ENCODE measurements at regions not wholly inside any gene's neighbourhood (a gene's known extent, or its start where the extent isn't known, plus 50 kb on each side); places are given as distances from the start of the nearest gene placed in this dataset.
"Not testable (repeated sequence)": the region's sequence is repeated elsewhere in the genome, so short reads cannot be mapped to it uniquely, and the experiment has no call there.

DNA sequence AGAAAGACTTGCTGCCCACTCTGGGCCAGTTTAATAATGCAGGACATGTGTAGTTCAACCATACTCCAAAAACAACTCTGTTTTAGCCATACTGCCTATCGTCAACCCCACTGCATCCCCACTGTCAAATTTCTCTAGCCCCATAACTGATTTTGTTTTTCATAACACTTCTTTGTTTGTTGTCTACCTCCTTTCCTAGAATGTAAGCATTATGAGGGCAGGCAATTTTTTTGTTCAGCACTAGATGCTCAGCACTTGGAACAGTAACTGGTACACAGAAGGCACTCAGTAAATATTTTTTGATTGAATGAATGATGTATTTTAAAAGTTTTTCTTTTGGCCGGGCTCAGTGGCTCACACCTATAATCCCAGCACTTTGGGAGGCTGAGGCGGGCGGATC lies 183.8 kb upstream of the MKLN1 start:
- H3K27ac ChIP-seq (ENCODE audit: low read depth, low read length): no peak overlapping the region
- no peak overlapping the region for H3K9ac ChIP-seq (ENCODE audit: low read length)
- H3K36me3 ChIP-seq (ENCODE audit: control insufficient read depth, insufficient read depth, low read length): no peaks in the 10 kb centered on the region
- no peaks in the 10 kb centered on the region for H3K4me1 ChIP-seq (ENCODE audit: control insufficient read depth, insufficient read depth, low read length)
- no peak overlapping the region for H3K4me3 ChIP-seq (ENCODE audit: low read length)
- H3K27me3 ChIP-seq (ENCODE audit: control insufficient read depth, insufficient read depth, low read length): no peaks in the 10 kb centered on the region

DNA sequence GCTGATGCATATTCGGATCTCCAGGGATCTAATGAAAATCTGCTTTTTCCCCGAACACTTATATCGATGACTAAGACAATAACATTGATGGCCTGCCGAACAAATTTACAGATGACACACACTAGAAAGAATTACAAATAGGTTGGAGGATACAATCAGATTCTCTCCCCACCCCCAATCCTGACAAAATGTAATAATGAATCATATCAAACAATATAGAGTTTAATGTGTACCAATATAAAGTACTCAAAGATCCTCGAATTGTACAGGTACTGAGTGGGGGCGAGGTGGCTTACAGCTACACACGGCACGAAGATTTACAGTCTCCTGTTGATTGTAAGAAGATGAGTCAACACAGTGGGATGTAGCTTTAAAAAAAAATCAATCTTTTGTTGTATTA lies 182.7 kb upstream of the MKLN1 start:
- Histone ChIP-seq H3K27ac (ENCODE audit: low read depth, low read length) (no peak overlapping the region), H3K4me3 (ENCODE audit: low read length) (no peak overlapping the region), H3K9ac (ENCODE audit: low read length) (no peak overlapping the region)

DNA sequence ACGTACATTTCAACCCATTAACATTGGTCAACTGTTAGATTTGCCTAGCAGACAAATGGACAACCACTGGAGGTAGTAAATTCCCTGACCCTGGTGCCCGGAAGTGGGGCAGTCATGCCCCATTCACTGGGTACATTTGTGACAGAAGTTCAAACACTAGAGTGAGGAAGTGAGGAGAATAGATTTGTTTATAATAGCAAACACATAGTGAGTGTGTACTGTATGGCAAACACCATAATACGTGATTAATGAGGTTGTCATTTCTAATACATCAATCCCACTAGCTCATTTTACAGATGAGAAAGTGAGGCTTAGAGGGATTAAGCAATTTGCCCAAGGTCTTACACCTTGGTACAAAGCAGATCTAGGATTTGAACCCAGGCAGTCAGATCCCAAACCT lies 181.9 kb upstream of the MKLN1 start:
- Histone ChIP-seq H3K36me3 (ENCODE audit: control insufficient read depth, insufficient read depth, low read length) (no peaks in the 10 kb centered on the region), H3K9ac (ENCODE audit: low read length) (no peak overlapping the region), H3K27me3 (ENCODE audit: control insufficient read depth, insufficient read depth, low read length) (no peaks in the 10 kb centered on the region), H3K27ac (ENCODE audit: low read depth, low read length) (no peak overlapping the region), H3K4me3 (ENCODE audit: low read length) (no peak overlapping the region), H3K4me1 (ENCODE audit: control insufficient read depth, insufficient read depth, low read length) (no peaks in the 10 kb centered on the region)

More for the DNA sequence above, 182.7 kb upstream of the MKLN1 start:
- H3K36me3 ChIP-seq (ENCODE audit: control insufficient read depth, insufficient read depth, low read length): no peaks in the 10 kb centered on the region
- H3K27me3 ChIP-seq (ENCODE audit: control insufficient read depth, insufficient read depth, low read length): no peaks in the 10 kb centered on the region
- no peaks in the 10 kb centered on the region for H3K4me1 ChIP-seq (ENCODE audit: control insufficient read depth, insufficient read depth, low read length)

DNA sequence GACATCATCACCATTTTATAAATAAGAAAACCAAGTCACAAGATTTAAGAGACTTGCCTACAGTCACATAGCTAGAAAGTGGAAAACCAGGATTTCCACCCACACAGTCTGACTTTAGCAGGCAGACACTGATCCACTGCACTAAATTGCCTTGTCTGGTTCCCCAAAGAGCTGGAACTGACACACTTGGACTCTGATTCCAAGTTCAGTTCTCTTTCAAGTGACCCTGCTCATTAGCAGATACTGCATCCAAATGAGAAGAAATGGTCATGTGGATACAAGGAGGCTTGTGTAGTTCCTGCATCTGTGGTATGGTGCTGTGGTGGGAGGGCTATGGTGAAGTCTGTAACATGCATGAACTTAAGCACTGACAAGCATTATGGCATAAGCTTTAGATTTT lies 180.1 kb upstream of the MKLN1 start:
- Histone ChIP-seq H3K4me1 (ENCODE audit: control insufficient read depth, insufficient read depth, low read length) (no peaks in the 10 kb centered on the region), H3K4me3 (ENCODE audit: low read length) (no peak overlapping the region), H3K27me3 (ENCODE audit: control insufficient read depth, insufficient read depth, low read length) (no peaks in the 10 kb centered on the region), H3K27ac (ENCODE audit: low read depth, low read length) (no peak overlapping the region), H3K9ac (ENCODE audit: low read length) (no peak overlapping the region), H3K36me3 (ENCODE audit: control insufficient read depth, insufficient read depth, low read length) (no peaks in the 10 kb centered on the region)

DNA sequence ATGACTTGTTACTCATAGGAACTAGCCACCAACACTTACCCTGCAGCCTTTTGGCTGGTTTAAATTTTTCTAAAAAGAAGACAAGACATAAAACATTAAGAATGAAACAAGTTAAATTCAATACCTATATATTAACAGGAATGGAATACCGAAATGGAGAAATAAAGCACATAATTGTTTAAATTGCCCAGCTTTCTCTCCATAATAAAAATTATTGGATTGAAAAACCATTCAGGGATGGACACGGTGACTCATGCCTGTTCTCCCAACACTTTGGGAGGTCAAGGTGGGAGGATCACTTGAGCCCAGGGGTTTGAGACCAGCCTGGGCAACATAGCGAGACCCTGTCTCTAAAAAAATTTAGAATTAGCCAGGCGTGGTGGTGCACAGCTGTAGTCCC lies 179.4 kb upstream of the MKLN1 start:
- H3K27ac ChIP-seq (ENCODE audit: low read depth, low read length): no peak overlapping the region
- H3K4me3 ChIP-seq (ENCODE audit: low read length): no peak overlapping the region
- H3K27me3 ChIP-seq (ENCODE audit: control insufficient read depth, insufficient read depth, low read length): no peaks in the 10 kb centered on the region
- H3K36me3 ChIP-seq (ENCODE audit: control insufficient read depth, insufficient read depth, low read length): no peaks in the 10 kb centered on the region
- H3K4me1 ChIP-seq (ENCODE audit: control insufficient read depth, insufficient read depth, low read length): no peaks in the 10 kb centered on the region
- H3K9ac ChIP-seq (ENCODE audit: low read length): no peak overlapping the region

DNA sequence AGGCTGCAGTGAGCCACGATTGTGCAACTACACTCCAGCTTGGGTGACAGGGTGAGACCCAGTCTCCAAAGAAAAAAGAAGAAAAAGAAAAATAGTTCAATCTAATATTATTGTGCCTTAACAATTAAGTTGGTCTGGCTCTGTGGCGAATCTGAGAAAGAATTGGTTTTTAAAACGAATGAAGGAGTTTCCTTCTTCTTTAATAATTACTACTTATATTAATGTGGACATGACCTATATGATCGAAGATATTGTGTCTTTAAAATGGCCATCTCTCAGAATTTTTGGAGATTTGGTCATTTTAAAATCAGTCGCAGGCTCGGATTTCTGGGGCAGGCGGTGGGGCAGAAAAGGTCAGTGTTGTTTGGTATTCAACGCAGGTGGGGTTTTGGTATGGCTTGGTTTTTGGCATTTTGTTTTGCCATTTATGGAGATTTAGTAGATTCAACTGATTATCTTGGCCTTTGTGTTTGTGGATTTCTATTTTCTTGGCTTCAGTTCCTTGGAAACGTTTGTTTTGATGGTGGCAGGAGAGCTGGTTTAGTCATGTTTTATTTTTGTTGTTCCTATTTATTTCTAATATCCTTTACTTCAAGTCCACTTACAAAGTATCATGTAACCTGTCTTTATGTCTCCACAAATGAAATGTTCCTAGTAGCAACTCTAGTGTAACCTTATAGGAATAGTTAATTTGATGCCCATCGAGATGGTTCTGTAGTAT lies 178.8 kb upstream of the MKLN1 start:
- Histone ChIP-seq H3K4me3 (ENCODE audit: low read length) (no peak overlapping the region), H3K9ac (ENCODE audit: low read length) (no peak overlapping the region), H3K4me1 (ENCODE audit: control insufficient read depth, insufficient read depth, low read length) (no peaks in the 10 kb centered on the region), H3K27me3 (ENCODE audit: control insufficient read depth, insufficient read depth, low read length) (no peaks in the 10 kb centered on the region), H3K36me3 (ENCODE audit: control insufficient read depth, insufficient read depth, low read length) (no peaks in the 10 kb centered on the region), H3K27ac (ENCODE audit: low read depth, low read length) (no peak overlapping the region)

DNA sequence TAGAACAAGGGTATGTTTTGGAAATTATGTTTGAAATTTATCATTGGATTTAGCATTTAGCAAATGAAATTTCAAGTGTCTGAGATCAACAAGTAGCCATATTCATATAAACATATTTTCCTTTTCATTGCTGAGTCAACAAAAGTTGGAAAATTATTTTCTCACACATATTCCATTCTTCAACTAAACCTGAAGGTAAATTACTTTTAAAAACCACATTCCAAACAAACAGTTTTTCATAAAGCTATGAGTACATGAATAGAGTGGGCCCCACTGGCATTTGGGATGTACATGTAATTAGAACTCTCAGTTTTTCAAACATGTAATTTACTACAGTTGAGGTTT lies 178.3 kb upstream of the MKLN1 start:
- Histone ChIP-seq H3K4me1 (ENCODE audit: control insufficient read depth, insufficient read depth, low read length) (no peaks in the 10 kb centered on the region), H3K27ac (ENCODE audit: low read depth, low read length) (no peak overlapping the region), H3K9ac (ENCODE audit: low read length) (no peak overlapping the region), H3K4me3 (ENCODE audit: low read length) (no peak overlapping the region), H3K27me3 (ENCODE audit: control insufficient read depth, insufficient read depth, low read length) (no peaks in the 10 kb centered on the region), H3K36me3 (ENCODE audit: control insufficient read depth, insufficient read depth, low read length) (no peaks in the 10 kb centered on the region)

DNA sequence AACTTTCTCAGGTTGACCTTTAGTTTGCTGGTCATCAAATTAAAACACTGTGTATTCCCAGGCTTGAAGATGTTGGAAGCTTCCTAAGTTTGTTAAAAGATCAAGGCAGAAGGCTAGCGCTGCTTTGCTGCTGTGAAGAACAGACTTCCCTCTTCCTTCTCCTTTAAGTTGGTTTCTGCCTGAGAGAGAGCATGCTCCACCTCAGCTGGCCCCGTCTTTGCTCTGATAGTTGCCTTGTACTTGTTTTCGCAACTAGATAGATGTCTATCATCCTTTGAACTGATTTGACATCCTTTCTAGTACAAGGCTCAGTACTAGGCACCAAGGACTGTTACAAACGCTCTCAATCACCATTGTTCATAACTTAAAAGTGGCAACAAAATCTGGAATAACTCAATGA lies 177.8 kb upstream of the MKLN1 start:
- Histone ChIP-seq H3K4me1 (ENCODE audit: control insufficient read depth, insufficient read depth, low read length) (no peaks in the 10 kb centered on the region), H3K27me3 (ENCODE audit: control insufficient read depth, insufficient read depth, low read length) (no peaks in the 10 kb centered on the region), H3K9ac (ENCODE audit: low read length) (no peak overlapping the region), H3K36me3 (ENCODE audit: control insufficient read depth, insufficient read depth, low read length) (no peaks in the 10 kb centered on the region), H3K4me3 (ENCODE audit: low read length) (no peak overlapping the region), H3K27ac (ENCODE audit: low read depth, low read length) (no peak overlapping the region)

DNA sequence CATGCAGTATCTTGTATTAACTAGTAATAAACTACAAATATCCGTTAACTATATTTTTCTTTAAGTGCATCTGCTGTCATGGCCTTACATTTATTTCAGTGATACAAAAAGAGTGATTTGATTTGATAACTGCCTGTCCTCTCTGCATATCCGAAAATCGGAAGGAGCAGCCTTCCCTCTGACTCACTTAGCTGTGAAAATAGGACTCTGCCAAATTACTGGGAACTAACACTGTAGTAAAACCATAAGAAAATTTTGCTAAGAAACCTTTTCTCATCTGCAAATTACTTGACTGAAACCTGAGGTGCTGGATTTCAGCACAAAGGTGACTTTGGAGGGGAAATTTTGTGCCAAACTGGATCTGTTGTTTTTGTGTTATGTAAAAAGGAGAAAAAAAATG lies 176.6 kb upstream of the MKLN1 start:
- H3K27ac ChIP-seq (ENCODE audit: low read depth, low read length): no peak overlapping the region
- no peaks in the 10 kb centered on the region for H3K27me3 ChIP-seq (ENCODE audit: control insufficient read depth, insufficient read depth, low read length)
- H3K4me3 ChIP-seq (ENCODE audit: low read length): no peak overlapping the region
- H3K9ac ChIP-seq (ENCODE audit: low read length): no peak overlapping the region
- H3K36me3 ChIP-seq (ENCODE audit: control insufficient read depth, insufficient read depth, low read length): no peaks in the 10 kb centered on the region
- no peaks in the 10 kb centered on the region for H3K4me1 ChIP-seq (ENCODE audit: control insufficient read depth, insufficient read depth, low read length)

DNA sequence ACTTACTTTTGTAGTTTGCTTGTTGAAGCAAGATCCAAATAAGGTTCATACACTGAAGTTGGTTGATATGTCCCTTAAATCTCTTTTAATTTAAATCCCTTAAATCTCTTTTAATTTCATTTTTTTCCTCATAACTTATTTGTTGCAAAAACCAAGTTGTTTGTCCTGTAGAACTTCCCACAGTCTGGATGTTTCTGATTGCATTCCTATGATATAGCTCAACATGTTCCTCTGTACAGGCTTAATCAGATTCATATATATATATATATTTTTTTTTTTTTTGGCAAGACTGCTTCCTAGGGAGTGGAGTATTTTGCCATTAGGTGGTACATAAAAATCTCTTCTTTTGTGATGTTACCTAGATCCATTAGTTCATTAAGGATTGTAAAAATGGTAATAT lies 174.9 kb upstream of the MKLN1 start:
- no peak overlapping the region for H3K27ac ChIP-seq (ENCODE audit: low read depth, low read length)
- no peak overlapping the region for H3K4me3 ChIP-seq (ENCODE audit: low read length)
- H3K9ac ChIP-seq (ENCODE audit: low read length): no peak overlapping the region
- no peaks in the 10 kb centered on the region for H3K27me3 ChIP-seq (ENCODE audit: control insufficient read depth, insufficient read depth, low read length)
- H3K36me3 ChIP-seq (ENCODE audit: control insufficient read depth, insufficient read depth, low read length): no peaks in the 10 kb centered on the region
- H3K4me1 ChIP-seq (ENCODE audit: control insufficient read depth, insufficient read depth, low read length): no peaks in the 10 kb centered on the region

DNA sequence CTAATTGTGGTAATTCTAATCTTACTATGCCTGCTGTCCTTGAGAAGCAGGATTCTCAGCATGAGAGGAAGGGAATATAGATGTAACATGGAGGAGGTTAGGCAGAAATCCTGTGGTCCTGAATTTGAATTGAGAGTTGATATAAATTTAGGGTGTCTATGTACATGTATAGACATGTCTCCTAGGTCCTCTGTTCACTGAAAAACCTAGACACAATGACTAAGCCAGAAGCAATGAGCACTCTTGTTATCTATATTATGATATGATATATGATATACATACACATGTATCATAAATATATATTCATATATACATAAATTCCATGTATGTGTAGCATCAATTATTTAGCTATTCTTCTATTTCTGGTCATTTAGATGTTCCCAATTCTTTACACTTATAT lies 173.3 kb upstream of the MKLN1 start:
- Histone ChIP-seq H3K4me1 (ENCODE audit: control insufficient read depth, insufficient read depth, low read length) (no peaks in the 10 kb centered on the region), H3K4me3 (ENCODE audit: low read length) (no peak overlapping the region), H3K36me3 (ENCODE audit: control insufficient read depth, insufficient read depth, low read length) (no peaks in the 10 kb centered on the region), H3K9ac (ENCODE audit: low read length) (no peak overlapping the region), H3K27ac (ENCODE audit: low read depth, low read length) (no peak overlapping the region), H3K27me3 (ENCODE audit: control insufficient read depth, insufficient read depth, low read length) (no peaks in the 10 kb centered on the region)

DNA sequence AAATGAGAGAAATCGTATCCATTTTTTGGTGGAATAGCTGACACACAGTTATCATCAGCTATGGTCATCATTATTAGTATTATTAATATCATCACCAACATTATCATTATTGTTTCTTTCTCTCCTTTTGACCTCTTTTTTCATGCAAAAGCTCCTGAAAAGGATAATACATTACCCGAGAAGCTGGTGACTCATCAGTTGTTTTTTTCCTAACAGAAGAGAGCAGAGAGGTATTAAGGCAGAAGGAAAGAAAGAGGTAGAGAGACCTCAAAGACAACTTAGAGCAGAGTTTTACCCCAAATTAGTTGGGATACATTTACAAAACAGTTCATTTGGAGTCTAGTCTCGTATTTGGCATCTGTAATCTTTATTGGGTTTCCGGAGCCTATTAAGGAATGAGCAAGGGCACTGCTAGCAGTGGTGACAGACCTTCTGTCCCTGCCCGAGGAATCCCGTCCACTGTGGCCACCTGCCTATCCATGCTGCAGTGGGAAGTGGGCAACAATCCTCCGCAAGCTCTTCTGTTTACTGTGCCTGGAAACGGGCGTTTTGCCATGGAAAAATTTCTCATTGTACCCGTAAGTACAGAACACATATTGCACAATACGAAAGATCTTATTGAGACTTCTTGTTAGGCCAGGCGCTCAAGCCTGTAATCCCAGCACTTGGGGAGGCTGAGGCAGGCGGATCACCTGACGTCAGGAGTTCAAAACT lies 170.0 kb upstream of the MKLN1 start:
- Histone ChIP-seq H3K27me3 (ENCODE audit: control insufficient read depth, insufficient read depth, low read length) (no peaks in the 10 kb centered on the region), H3K4me1 (ENCODE audit: control insufficient read depth, insufficient read depth, low read length) (no peaks in the 10 kb centered on the region), H3K9ac (ENCODE audit: low read length) (no peak overlapping the region), H3K27ac (ENCODE audit: low read depth, low read length) (no peak overlapping the region), H3K4me3 (ENCODE audit: low read length) (no peak overlapping the region), H3K36me3 (ENCODE audit: control insufficient read depth, insufficient read depth, low read length) (no peaks in the 10 kb centered on the region)

DNA sequence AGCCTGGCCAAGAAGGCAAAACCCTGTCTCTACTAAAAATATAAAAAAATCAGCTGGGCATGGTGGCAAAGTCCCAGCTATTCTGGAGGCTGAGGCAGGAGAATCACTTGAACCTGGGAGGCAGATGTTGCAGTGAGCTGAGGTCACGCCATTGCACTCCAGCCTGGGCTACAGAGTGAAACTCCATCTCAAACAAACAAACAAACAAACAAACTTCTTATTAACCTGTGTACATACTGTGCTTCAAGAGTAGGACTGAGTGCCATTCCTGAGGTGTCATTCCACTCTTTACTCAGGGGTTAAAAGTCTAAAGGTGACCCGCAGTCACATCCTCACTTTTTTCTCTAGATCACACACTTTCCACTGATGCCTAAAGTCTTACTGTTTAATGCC lies 169.4 kb upstream of the MKLN1 start:
- H3K36me3 ChIP-seq (ENCODE audit: control insufficient read depth, insufficient read depth, low read length); H3K4me3 ChIP-seq (ENCODE audit: low read length); H3K27me3 ChIP-seq (ENCODE audit: control insufficient read depth, insufficient read depth, low read length); H3K9ac ChIP-seq (ENCODE audit: low read length); H3K27ac ChIP-seq (ENCODE audit: low read depth, low read length); H3K4me1 ChIP-seq (ENCODE audit: control insufficient read depth, insufficient read depth, low read length): not testable (repeated sequence)
